Smooth muscle cell (in vitro differentiated cells): ENCODE measurements at regions not wholly inside any gene's neighbourhood (a gene's known extent, or its start where the extent isn't known, plus 50 kb on each side); places are given as distances from the start of the nearest gene placed in this dataset.
A peak's percentile ranks its signal among the peaks of the same experiment; 100 is the strongest.

Experiments used
- DNase-seq: peaks from one replicate; lab custom pipeline; 2025; ENCODE audit not compliant: unreplicated experiment; lab: John Stamatoyannopoulos, UW
- H2AFZ ChIP-seq: fragments of 200-600 bp; sonication (generic); 2 replicates; pipeline ENCODE4 v1.6.0; 2016; ENCODE audit warnings: antibody characterized with exemption, low read depth, mild to moderate bottlenecking
- H3F3A ChIP-seq: fragments of 200-600 bp; sonication (generic); 2 replicates; pipeline ENCODE4 v1.6.0; 2017; ENCODE audit warnings: antibody characterized with exemption, low read depth
- H3K27ac ChIP-seq: fragments of 200-600 bp; sonication (generic); 2 replicates; pipeline ENCODE4 v1.5.1; 2016; ENCODE audit warnings: low read depth, mild to moderate bottlenecking
- H3K27me3 ChIP-seq: fragments of 200-600 bp; sonication (generic); 2 replicates; pipeline ENCODE4 v1.6.1; 2016; ENCODE audit warnings: low read depth, mild to moderate bottlenecking
- H3K36me3 ChIP-seq: fragments of 200-600 bp; sonication (generic); 2 replicates; pipeline ENCODE4 v1.5.1; 2016; ENCODE audit warnings: low read depth
- H3K4me1 ChIP-seq: fragments of 200-600 bp; sonication (generic); 2 replicates; pipeline ENCODE4 v1.5.1; 2016; ENCODE audit warnings: low read depth
- H3K4me2 ChIP-seq: fragments of 200-600 bp; sonication (generic); 2 replicates; pipeline ENCODE4 v1.6.0; 2016; ENCODE audit warnings: mild to moderate bottlenecking
- H3K4me3 ChIP-seq: fragments of 200-600 bp; sonication (generic); 2 replicates; pipeline ENCODE4 v1.5.1; 2016; ENCODE audit warnings: mild to moderate bottlenecking
- H3K79me2 ChIP-seq: fragments of 200-600 bp; sonication (generic); 2 replicates; pipeline ENCODE4 v1.6.0; 2016; ENCODE audit warnings: low read depth, mild to moderate bottlenecking
- H3K9ac ChIP-seq: fragments of 200-600 bp; sonication (generic); 2 replicates; pipeline ENCODE4 v1.6.0; 2016; ENCODE audit warnings: low read depth
- H3K9me3 ChIP-seq: fragments of 200-600 bp; sonication (generic); replicated peaks from 2 replicates; pipeline ENCODE4 v1.5.1; 2016; ENCODE audit warnings: low read depth
- H4K20me1 ChIP-seq: fragments of 200-600 bp; sonication (generic); 2 replicates; pipeline ENCODE4 v1.6.0; 2016; ENCODE audit warnings: low read depth
- WGBS: methylation state at CpG from one replicate; pipeline ENCODE4 v1.1.7; 2016; ENCODE audit warnings: low lambda C conversion rate; 5-methylcytosine and 5-hydroxymethylcytosine counted together
- TF ChIP-seq, protein P1 (sequence below): fragments of 200-600 bp; sonication (generic); IDR thresholded peaks from 2 replicates; pipeline ENCODE4 v1.5.1; 2017; ENCODE audit warnings: borderline replicate concordance, mild to moderate bottlenecking, antibody characterized with exemption; ENCODE audit not compliant: insufficient read depth, poor library complexity, severe bottlenecking

DNA sequence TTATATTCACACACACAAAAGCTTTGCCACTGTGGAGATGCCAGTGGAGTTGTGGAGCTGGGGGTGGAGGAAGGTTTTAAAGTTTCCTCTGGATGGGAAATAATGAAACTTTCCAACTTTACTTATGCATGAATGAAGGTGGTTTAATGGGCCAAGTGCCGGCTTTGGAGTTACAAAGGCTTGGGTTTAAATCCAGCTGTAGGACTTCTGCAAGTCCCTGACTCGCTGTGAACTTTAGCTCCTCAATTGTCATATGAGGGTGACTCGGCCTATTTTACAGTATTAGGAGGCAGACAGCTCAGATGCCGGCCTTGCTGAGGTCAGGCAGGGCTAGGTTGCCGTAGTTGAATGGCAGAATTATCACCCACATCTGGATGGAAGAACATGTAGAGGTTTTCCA, 415.8 kb upstream of the TRIB2 start:
- Histone ChIP-seq H3K27ac (no peak overlapping the region), H2AFZ (no peak overlapping the region), H3F3A (no peaks in the 10 kb centered on the region), H3K79me2 (no peaks in the 10 kb centered on the region), H3K4me3 (no peak overlapping the region), H3K9me3 (no peaks in the 10 kb centered on the region), H3K4me1 (peaks cover 3% of the 10 kb centered on the region), H3K4me2 (no peak overlapping the region), H3K27me3 (no peaks in the 10 kb centered on the region), H3K9ac (no peak overlapping the region), H4K20me1 (no peaks in the 10 kb centered on the region), H3K36me3 (no peaks in the 10 kb centered on the region)
- DNase-seq, result no peak
- WGBS, result 78% methylated on average over 5 of the region's 5 CpGs
- TF ChIP-seq, protein P1, sequence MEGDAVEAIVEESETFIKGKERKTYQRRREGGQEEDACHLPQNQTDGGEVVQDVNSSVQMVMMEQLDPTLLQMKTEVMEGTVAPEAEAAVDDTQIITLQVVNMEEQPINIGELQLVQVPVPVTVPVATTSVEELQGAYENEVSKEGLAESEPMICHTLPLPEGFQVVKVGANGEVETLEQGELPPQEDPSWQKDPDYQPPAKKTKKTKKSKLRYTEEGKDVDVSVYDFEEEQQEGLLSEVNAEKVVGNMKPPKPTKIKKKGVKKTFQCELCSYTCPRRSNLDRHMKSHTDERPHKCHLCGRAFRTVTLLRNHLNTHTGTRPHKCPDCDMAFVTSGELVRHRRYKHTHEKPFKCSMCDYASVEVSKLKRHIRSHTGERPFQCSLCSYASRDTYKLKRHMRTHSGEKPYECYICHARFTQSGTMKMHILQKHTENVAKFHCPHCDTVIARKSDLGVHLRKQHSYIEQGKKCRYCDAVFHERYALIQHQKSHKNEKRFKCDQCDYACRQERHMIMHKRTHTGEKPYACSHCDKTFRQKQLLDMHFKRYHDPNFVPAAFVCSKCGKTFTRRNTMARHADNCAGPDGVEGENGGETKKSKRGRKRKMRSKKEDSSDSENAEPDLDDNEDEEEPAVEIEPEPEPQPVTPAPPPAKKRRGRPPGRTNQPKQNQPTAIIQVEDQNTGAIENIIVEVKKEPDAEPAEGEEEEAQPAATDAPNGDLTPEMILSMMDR, result no peak

DNA sequence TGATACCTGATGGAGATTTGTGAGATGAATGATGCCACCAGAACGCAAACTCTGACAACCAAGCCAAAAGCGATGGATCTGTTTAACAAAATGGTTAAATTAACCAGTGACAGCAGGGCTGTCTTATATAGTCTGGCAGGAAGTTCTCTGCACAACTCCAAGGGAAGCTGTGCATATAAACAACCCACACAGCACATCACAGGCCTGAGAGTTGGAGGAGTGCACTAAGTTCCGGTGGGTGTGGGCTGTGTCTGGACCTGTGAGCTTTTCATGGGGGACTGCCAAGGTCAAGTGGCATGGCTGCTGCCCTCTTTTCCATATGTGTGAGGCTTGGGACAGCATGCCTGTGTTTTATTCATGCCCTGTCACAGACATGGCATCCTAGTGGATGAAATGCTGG, 414.6 kb upstream of the TRIB2 start:
- no peak overlapping the region for H3K27ac ChIP-seq
- H3K9me3 ChIP-seq, result no peaks in the 10 kb centered on the region
- no peak overlapping the region for H3K9ac ChIP-seq
- H3K4me3 ChIP-seq, result no peak overlapping the region
- no peaks in the 10 kb centered on the region for H3K36me3 ChIP-seq
- H3F3A ChIP-seq, result no peaks in the 10 kb centered on the region
- H2AFZ ChIP-seq, result no peak overlapping the region
- no peaks in the 10 kb centered on the region for H3K79me2 ChIP-seq
- peaks cover 3% of the 10 kb centered on the region for H3K4me1 ChIP-seq
- H4K20me1 ChIP-seq, result no peaks in the 10 kb centered on the region
- whole genome bisulfite sequencing, result 27% methylated on average over 3 of the region's 3 CpGs
- DNase-seq, result no peak
- H3K4me2 ChIP-seq, result peak overlapping the region; percentile 23
- H3K27me3 ChIP-seq, result no peaks in the 10 kb centered on the region
- TF ChIP-seq, protein P1, result no peak

DNA sequence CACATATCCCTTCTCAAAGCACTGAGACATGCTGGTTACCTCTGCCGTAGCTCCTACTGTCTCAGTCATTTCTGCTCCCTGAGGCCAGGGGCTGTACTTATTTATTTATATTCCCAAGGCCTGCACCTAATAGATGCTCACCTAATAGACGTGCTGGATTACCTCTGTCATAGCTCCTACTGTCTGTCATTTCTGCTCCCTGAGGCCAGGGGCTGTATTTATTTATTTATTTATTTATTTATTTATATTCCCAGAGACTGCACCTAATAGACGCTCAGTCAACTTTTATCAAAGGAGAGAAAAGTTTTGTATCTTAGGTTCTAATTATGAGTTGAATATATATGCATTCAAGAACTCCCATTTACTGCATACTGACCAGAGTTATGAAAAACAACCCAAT, 414.0 kb upstream of the TRIB2 start:
- peaks cover 3% of the 10 kb centered on the region for H3K4me1 ChIP-seq
- peak overlapping the region; percentile 57 for H3K4me2 ChIP-seq
- no peaks in the 10 kb centered on the region for H3K79me2 ChIP-seq
- no peak overlapping the region for H3K4me3 ChIP-seq
- no peak for DNase-seq
- H2AFZ ChIP-seq, result no peak overlapping the region
- no peaks in the 10 kb centered on the region for H4K20me1 ChIP-seq
- peak overlapping the region; percentile 69 for H3K27ac ChIP-seq
- H3K9me3 ChIP-seq, result no peaks in the 10 kb centered on the region
- WGBS, result 85% methylated on average over 3 of the region's 3 CpGs
- H3K36me3 ChIP-seq, result no peaks in the 10 kb centered on the region
- H3F3A ChIP-seq, result no peaks in the 10 kb centered on the region
- no peak overlapping the region for H3K9ac ChIP-seq
- TF ChIP-seq, protein P1, result no peak
- no peaks in the 10 kb centered on the region for H3K27me3 ChIP-seq

DNA sequence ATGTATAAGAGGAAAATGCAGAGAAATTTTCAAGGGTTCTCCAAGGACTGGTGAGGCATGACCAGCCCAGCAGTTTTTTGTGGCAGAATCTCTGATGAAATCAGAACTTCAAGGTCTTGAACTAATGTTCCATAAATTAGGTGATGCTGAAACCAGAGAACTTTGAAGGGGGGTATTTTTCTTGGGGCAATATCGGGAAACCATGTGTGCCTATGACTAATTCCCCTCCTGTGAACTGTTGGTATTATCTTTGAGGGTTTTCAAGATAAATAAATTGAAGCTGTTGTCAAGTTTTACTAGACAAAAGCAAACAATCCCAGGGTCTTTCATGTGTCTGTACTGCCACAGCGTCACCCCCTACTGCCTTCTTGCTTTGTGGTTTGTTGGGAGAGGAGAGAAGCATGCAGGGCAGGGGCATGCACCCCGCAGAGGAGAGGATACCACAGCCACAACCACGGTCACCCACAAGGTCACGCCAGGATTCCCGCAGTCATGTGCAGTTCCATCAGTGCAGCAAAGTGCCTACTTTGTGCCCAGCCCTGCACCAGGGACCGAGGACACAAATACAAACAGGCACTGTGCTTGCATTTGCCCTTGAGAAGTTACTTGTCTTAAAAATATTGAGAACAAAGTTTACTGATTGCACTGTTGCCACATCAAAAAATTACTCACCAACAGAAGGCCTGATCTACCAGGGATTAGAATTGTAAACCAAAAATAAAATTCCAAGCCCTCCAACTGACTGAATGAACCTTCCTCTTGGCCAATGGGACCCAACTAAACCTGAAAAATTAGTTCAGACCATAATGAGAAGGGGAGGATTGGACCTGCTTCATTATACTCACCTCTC, 413.3 kb upstream of the TRIB2 start:
- Histone ChIP-seq H3K4me1 (peaks cover 3% of the 10 kb centered on the region), H3F3A (no peaks in the 10 kb centered on the region), H4K20me1 (no peaks in the 10 kb centered on the region), H3K36me3 (no peaks in the 10 kb centered on the region), H3K9me3 (no peaks in the 10 kb centered on the region), H3K79me2 (no peaks in the 10 kb centered on the region), H3K27ac (peak overlapping the region; percentile 69), H3K9ac (no peak overlapping the region), H3K4me3 (no peak overlapping the region), H2AFZ (no peak overlapping the region), H3K27me3 (no peaks in the 10 kb centered on the region), H3K4me2 (peak overlapping the region; percentile 57)
- 25% methylated on average over 7 of the region's 7 CpGs for WGBS
- TF ChIP-seq, protein P1, result no peak
- no peak for DNase-seq
